ENCODE measurements at regions not wholly inside any gene's neighbourhood (a gene's known extent, or its start where the extent isn't known, plus 50 kb on each side); places are given as distances from the start of the nearest gene placed in this dataset.
A peak's percentile ranks its signal among the peaks of the same experiment; 100 is the strongest.

GRCh38 chr2:20566331-20566730 lies 84.6 kb downstream of the HS1BP3 start:
- no peaks in the 10 kb centered on the region for H3K27me3 ChIP-seq (ENCODE audit: control insufficient read depth in 2 of 2, insufficient read depth in 2 of 2, low read length in 2 of 2)
- dilution Hi-C loops (cut with MboI; ENCODE audit: extremely low pct_ligation_motif_present, low sequenced_read_pairs) (no loop called here), intact Hi-C loops (cut with micrococcal nuclease) (no loop called here)
- no peaks in the 10 kb centered on the region for H3K9me1 ChIP-seq (replicated peaks; ENCODE audit: control insufficient read depth, extremely low read depth, insufficient read depth, low read length)
- H3K79me2 ChIP-seq (ENCODE audit: control insufficient read depth, insufficient read depth, low read length) = no peaks in the 10 kb centered on the region
- H3K36me3 ChIP-seq (ENCODE audit: control insufficient read depth in 2 of 2, extremely low read depth in 1 of 2, insufficient read depth in 2 of 2, low read length in 2 of 2) = no peaks in the 10 kb centered on the region
- no TSS peak for BruUV-seq (replicated peaks)
- H3K4me1 ChIP-seq (ENCODE audit: control insufficient read depth, extremely low read depth, insufficient read depth, low read length) = peaks cover 55% of the 10 kb centered on the region
- H3K4me3 ChIP-seq (replicated peaks in 1 of 3; ENCODE audit: insufficient read depth in 1 of 3, low read depth in 1 of 3, low read length in 3 of 3) = no peak overlapping the region
- H3K9me3 ChIP-seq (replicated peaks; ENCODE audit: control insufficient read depth, insufficient read depth, low read length) = no peaks in the 10 kb centered on the region
- CTCF ChIA-PET = interaction anchor here (1.0 to 2.0 kb wide), 2 partner anchors 70 to 120 kb away, joined by 3 to 6 read pairs; partner anchors contain the start of gene RHOB
- peak; percentile 68 for FAIRE-seq
- DNase-seq (ENCODE audit: low read depth, low spot score) = no peak
- no peaks in the 10 kb centered on the region for H4K20me1 ChIP-seq (replicated peaks; ENCODE audit: control insufficient read depth, extremely low read depth, insufficient read depth, low read length)
- no peak overlapping the region for H3K9ac ChIP-seq (replicated peaks; ENCODE audit: extremely low read depth, insufficient read depth, low read length)
- no peak overlapping the region for H3K27ac ChIP-seq (ENCODE audit: insufficient read depth, low read depth, low read length)
- H2AFZ ChIP-seq (ENCODE audit: low read depth, low read length) = no peak overlapping the region
- POLR2A ChIA-PET = interaction anchor here (0.7 to 1.8 kb wide), 4 partner anchors 23 to 120 kb away, joined by 3 to 11 read pairs (median 6); partner anchors contain the start of gene RHOB
- H3K4me2 ChIP-seq (ENCODE audit: insufficient read depth, low read length) = no peak overlapping the region
- TF ChIP-seq MYC (IDR thresholded peaks at IDR 0.05; ENCODE audit: low read depth, low read length) (no peak), EZH2 (IDR thresholded peaks at IDR 0.05; ENCODE audit: borderline replicate concordance, low read depth, low read length, severe bottlenecking) (no peak), CTCF (IDR thresholded peaks at IDR 0.05; ENCODE audit: extremely low read depth in 1 of 2, insufficient read depth in 1 of 2, low read depth in 1 of 2, low read length in 2 of 2) (no peak), GATA2 (IDR thresholded peaks at IDR 0.05; ENCODE audit: insufficient read depth, insufficient read length, low read depth, low read length) (no peak), FOS (IDR thresholded peaks at IDR 0.05; ENCODE audit: borderline replicate concordance, insufficient read depth, low read length) (no peak), MAX (IDR thresholded peaks at IDR 0.05; ENCODE audit: insufficient read depth, insufficient read length) (no peak), POLR2A (IDR thresholded peaks at IDR 0.05; ENCODE audit: low read depth, low read length) (no peak), JUN (IDR thresholded peaks at IDR 0.05; ENCODE audit: borderline replicate concordance, insufficient read depth, insufficient read length, low read depth) (no peak), POLR2AphosphoS5 (IDR thresholded peaks at IDR 0.05; ENCODE audit: insufficient read depth, low read depth, low read length) (no peak)

All from endothelial cell of umbilical vein (primary cell).